ENCODE measurements at regions not wholly inside any gene's neighbourhood (a gene's known extent, or its start where the extent isn't known, plus 50 kb on each side); places are given as distances from the start of the nearest gene placed in this dataset.

DNA sequence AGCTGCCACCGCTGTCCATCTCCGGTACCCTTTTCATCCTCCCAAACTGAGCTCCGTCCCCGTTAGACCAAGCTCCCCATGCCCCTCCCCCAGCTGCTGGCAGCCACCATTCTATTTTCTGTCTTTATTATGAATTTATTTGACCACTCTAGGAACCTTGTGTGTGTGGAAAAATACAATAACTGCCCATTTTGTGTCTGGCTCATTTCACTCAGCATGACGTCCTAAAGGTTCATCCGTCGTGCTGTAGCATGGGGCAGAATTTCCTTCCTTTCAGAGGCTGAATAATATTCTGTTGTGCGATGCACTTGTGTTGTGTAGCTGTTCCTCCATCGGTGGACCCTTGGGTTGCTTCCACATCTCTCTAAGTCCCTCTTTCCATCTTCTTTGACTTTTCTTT lies 263.1 kb downstream of the SEC14L1 start:
- Histone ChIP-seq H3K79me1 (ENCODE audit: low read depth, low read length) (peaks cover 42% of the 10 kb centered on the region), H3K4ac (ENCODE audit: low read length) (no peak overlapping the region), H2BK5ac (ENCODE audit: low read length) (no peak overlapping the region), H3K9me3 (replicated peaks in 1 of 2; ENCODE audit: control insufficient read depth in 2 of 2, insufficient read depth in 1 of 2, low read depth in 1 of 2, low read length in 2 of 2) (no peaks in the 10 kb centered on the region), H3K27me3 (ENCODE audit: control insufficient read depth in 3 of 3, insufficient read depth in 3 of 3, low read depth in 1 of 3, low read length in 3 of 3) (no peaks in the 10 kb centered on the region), H4K8ac (ENCODE audit: low read depth, low read length) (no peak overlapping the region), H3K4me2 (ENCODE audit: insufficient read depth, low read length, poor library complexity, severe bottlenecking) (no peak overlapping the region), H4K91ac (ENCODE audit: low read depth, low read length, poor library complexity) (no peak overlapping the region), H3K14ac (ENCODE audit: low read length) (no peak overlapping the region), H3K18ac (ENCODE audit: low read length) (no peak overlapping the region), H3K27ac (replicated peaks; ENCODE audit: low read length) (no peak overlapping the region), H2BK120ac (ENCODE audit: low read depth, low read length) (no peak overlapping the region), H3K36me3 (replicated peaks in 1 of 2; ENCODE audit: control insufficient read depth in 2 of 2, insufficient read depth in 2 of 2, low read length in 2 of 2) (peaks cover 14 to 45% of the 10 kb centered on the region in 2 donors), H3K4me3 (ENCODE audit: low read length in 2 of 2) (no peak overlapping the region), H2BK15ac (ENCODE audit: low read length) (no peak overlapping the region), H2BK12ac (ENCODE audit: low read length) (no peak overlapping the region), H2AK5ac (ENCODE audit: low read depth, low read length) (no peak overlapping the region), H3K9ac (ENCODE audit: low read depth, low read length, poor library complexity) (no peak overlapping the region), H2AFZ (ENCODE audit: low read length) (no peak overlapping the region), H3K4me1 (ENCODE audit: control insufficient read depth in 2 of 2, insufficient read depth in 1 of 2, low read depth in 1 of 2, low read length in 2 of 2) (peaks cover 0 to 19% of the 10 kb centered on the region in 2 donors), H3K23ac (ENCODE audit: low read depth, low read length, poor library complexity) (no peak overlapping the region)
- DNase-seq (ENCODE audit: low spot score): no peak
- WGBS, 2 donors (ENCODE audit: extremely low coverage in 2 of 2, insufficient read length in 2 of 2, insufficient replicate concordance in 1 of 2): no CpG with 5 or more reads among the region's 9 CpGs

GRCh38 chr17:77404812-77405581 lies 264.2 kb downstream of the SEC14L1 start:
- peaks cover 0 to 27% of the 10 kb centered on the region in 2 donors for H3K4me1 ChIP-seq (ENCODE audit: control insufficient read depth in 2 of 2, insufficient read depth in 1 of 2, low read depth in 1 of 2, low read length in 2 of 2)
- no peak overlapping the region for H3K14ac ChIP-seq (ENCODE audit: low read length)
- peak overlapping the region; percentile 73 for H3K23ac ChIP-seq (ENCODE audit: low read depth, low read length, poor library complexity)
- no peaks in the 10 kb centered on the region for H3K27me3 ChIP-seq (ENCODE audit: control insufficient read depth in 3 of 3, insufficient read depth in 3 of 3, low read depth in 1 of 3, low read length in 3 of 3)
- H3K9ac ChIP-seq (ENCODE audit: low read depth, low read length, poor library complexity): peak overlapping the region; percentile 21
- H3K79me1 ChIP-seq (ENCODE audit: low read depth, low read length): peaks cover 42% of the 10 kb centered on the region
- peaks cover 13 to 37% of the 10 kb centered on the region in 2 donors for H3K36me3 ChIP-seq (replicated peaks in 1 of 2; ENCODE audit: control insufficient read depth in 2 of 2, insufficient read depth in 2 of 2, low read length in 2 of 2)
- no peak for DNase-seq (ENCODE audit: low spot score)
- no peak overlapping the region for H3K27ac ChIP-seq (replicated peaks; ENCODE audit: low read length)
- H3K4me3 ChIP-seq (ENCODE audit: low read length in 2 of 2): no peak overlapping the region
- peak overlapping the region; percentile 64 for H3K18ac ChIP-seq (ENCODE audit: low read length)
- H2BK15ac ChIP-seq (ENCODE audit: low read length): no peak overlapping the region
- H3K4ac ChIP-seq (ENCODE audit: low read length): no peak overlapping the region
- H2AFZ ChIP-seq (ENCODE audit: low read length): no peak overlapping the region
- peak overlapping the region; percentile 94 for H2BK12ac ChIP-seq (ENCODE audit: low read length)
- WGBS, 2 donors (ENCODE audit: extremely low coverage in 2 of 2, insufficient read length in 2 of 2, insufficient replicate concordance in 1 of 2): no CpG with 5 or more reads among the region's 20 CpGs
- no peaks in the 10 kb centered on the region for H3K9me3 ChIP-seq (replicated peaks in 1 of 2; ENCODE audit: control insufficient read depth in 2 of 2, insufficient read depth in 1 of 2, low read depth in 1 of 2, low read length in 2 of 2)
- peak overlapping the region; percentile 56 for H2AK5ac ChIP-seq (ENCODE audit: low read depth, low read length)
- peak overlapping the region; percentile 43 for H4K8ac ChIP-seq (ENCODE audit: low read depth, low read length)
- H4K91ac ChIP-seq (ENCODE audit: low read depth, low read length, poor library complexity): no peak overlapping the region
- no peak overlapping the region for H2BK5ac ChIP-seq (ENCODE audit: low read length)
- H2BK120ac ChIP-seq (ENCODE audit: low read depth, low read length): peak overlapping the region; percentile 61
- no peak overlapping the region for H3K4me2 ChIP-seq (ENCODE audit: insufficient read depth, low read length, poor library complexity, severe bottlenecking)

DNA sequence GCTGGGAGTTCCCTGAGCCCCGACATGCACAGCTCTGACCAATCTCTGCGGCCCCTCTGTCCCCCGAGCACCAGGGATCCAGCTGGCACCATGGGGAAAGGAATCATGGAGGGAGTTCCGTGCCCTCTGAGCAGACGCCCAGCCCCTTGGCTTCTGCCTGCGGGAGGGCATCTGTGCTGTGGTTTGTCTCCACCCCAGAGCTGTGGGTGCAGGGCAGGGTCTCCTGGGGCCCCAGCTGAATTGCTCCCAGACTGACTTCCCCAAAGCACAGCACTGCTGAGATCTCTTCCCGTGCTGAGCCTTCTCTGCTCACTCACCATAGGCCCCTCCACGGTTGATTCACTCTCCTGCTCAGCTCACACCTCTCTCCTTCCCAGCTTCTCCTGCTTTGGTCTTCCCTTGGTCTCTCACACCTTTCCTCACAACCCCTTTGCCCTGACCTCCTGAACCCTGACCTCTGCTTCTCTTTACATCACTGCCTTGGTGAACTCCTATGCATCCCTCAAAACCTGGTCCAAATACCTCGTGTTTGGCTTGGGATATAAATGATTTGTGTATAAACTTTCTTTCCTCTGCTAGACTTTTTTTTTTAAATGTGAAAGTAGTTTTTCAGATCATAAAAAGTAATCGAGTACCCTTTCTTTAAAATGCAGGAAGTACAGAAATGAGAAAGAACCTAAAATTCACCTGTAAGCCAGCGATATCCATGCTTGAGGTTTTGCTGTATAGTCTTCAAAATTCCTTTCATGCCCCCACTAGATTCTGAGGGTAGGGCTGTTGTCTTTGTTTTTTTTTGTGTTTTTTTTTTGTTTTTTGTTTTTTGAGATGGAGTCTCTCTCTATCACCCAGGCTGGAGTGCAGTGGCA lies 265.3 kb downstream of the SEC14L1 start:
- WGBS, 2 donors (ENCODE audit: extremely low coverage in 2 of 2, insufficient read length in 2 of 2, insufficient replicate concordance in 1 of 2): no CpG with 5 or more reads among the region's 11 CpGs
- H2BK12ac ChIP-seq (ENCODE audit: low read length): peak overlapping the region; percentile 41
- H3K9ac ChIP-seq (ENCODE audit: low read depth, low read length, poor library complexity): peak overlapping the region; percentile 84
- no peak overlapping the region for H2AFZ ChIP-seq (ENCODE audit: low read length)
- no peak overlapping the region for H3K4me3 ChIP-seq (ENCODE audit: low read length in 2 of 2)
- H3K27me3 ChIP-seq (ENCODE audit: control insufficient read depth in 3 of 3, insufficient read depth in 3 of 3, low read depth in 1 of 3, low read length in 3 of 3): no peaks in the 10 kb centered on the region
- peaks cover 39% of the 10 kb centered on the region for H3K79me1 ChIP-seq (ENCODE audit: low read depth, low read length)
- H2BK120ac ChIP-seq (ENCODE audit: low read depth, low read length): peak overlapping the region; percentile 61
- H2BK15ac ChIP-seq (ENCODE audit: low read length): no peak overlapping the region
- no peak overlapping the region for H4K8ac ChIP-seq (ENCODE audit: low read depth, low read length)
- H3K18ac ChIP-seq (ENCODE audit: low read length): peak overlapping the region; percentile 91
- peaks cover 13 to 42% of the 10 kb centered on the region in 2 donors for H3K36me3 ChIP-seq (replicated peaks in 1 of 2; ENCODE audit: control insufficient read depth in 2 of 2, insufficient read depth in 2 of 2, low read length in 2 of 2)
- no peak overlapping the region for H3K4ac ChIP-seq (ENCODE audit: low read length)
- H3K23ac ChIP-seq (ENCODE audit: low read depth, low read length, poor library complexity): peak overlapping the region; percentile 65
- H2BK5ac ChIP-seq (ENCODE audit: low read length): peak overlapping the region; percentile 53
- H3K14ac ChIP-seq (ENCODE audit: low read length): no peak overlapping the region
- H3K4me2 ChIP-seq (ENCODE audit: insufficient read depth, low read length, poor library complexity, severe bottlenecking): no peak overlapping the region
- H2AK5ac ChIP-seq (ENCODE audit: low read depth, low read length): no peak overlapping the region
- H3K4me1 ChIP-seq (ENCODE audit: control insufficient read depth in 2 of 2, insufficient read depth in 1 of 2, low read depth in 1 of 2, low read length in 2 of 2): peaks cover 0 to 24% of the 10 kb centered on the region in 2 donors
- no peak overlapping the region for H3K27ac ChIP-seq (replicated peaks; ENCODE audit: low read length)
- no peak overlapping the region for H4K91ac ChIP-seq (ENCODE audit: low read depth, low read length, poor library complexity)
- DNase-seq (ENCODE audit: low spot score): no peak
- no peaks in the 10 kb centered on the region for H3K9me3 ChIP-seq (replicated peaks in 1 of 2; ENCODE audit: control insufficient read depth in 2 of 2, insufficient read depth in 1 of 2, low read depth in 1 of 2, low read length in 2 of 2)
